ENCODE measurements at regions not wholly inside any gene's neighbourhood (a gene's known extent, or its start where the extent isn't known, plus 50 kb on each side); places are given as distances from the start of the nearest gene placed in this dataset.

GRCh38 chr2:172200495-172201085 lies 97.9 kb upstream of the DLX2 start:
- TF ChIP-seq CTCF (IDR thresholded peaks at IDR 0.05) (no peak), EZH2 (IDR thresholded peaks at IDR 0.05; ENCODE audit: borderline replicate concordance, insufficient read depth, low read depth, low read length, poor library complexity, severe bottlenecking) (no peak)
